ENCODE measurements at regions not wholly inside any gene's neighbourhood (a gene's known extent, or its start where the extent isn't known, plus 50 kb on each side); places are given as distances from the start of the nearest gene placed in this dataset.
"Not testable (repeated sequence)": the region's sequence is repeated elsewhere in the genome, so short reads cannot be mapped to it uniquely, and the experiment has no call there.

GRCh38 chr2:55124682-55125081, 74.4 kb upstream of the RTN4 start:
- not testable (repeated sequence) for DNase-seq

- DNase-seq: no peak
Measured at GRCh38 chr2:55123851-55124269, 73.6 kb upstream of the RTN4 start.

GRCh38 chr2:55120634-55121359, 70.5 kb upstream of the RTN4 start:
- peak; percentile 38 for DNase-seq

GRCh38 chr2:55119711-55120487, 69.6 kb upstream of the RTN4 start:
- peak; percentile 30 for DNase-seq

GRCh38 chr2:55118643-55119083, 68.4 kb upstream of the RTN4 start:
- DNase-seq: peak; percentile 1

GRCh38 chr2:55116966-55117365, 66.7 kb upstream of the RTN4 start:
- DNase-seq: no peak

GRCh38 chr2:55116598-55116964, 66.3 kb upstream of the RTN4 start:
- DNase-seq: no peak

- DNase-seq: no peak
Measured at GRCh38 chr2:55115761-55116597, 65.7 kb upstream of the RTN4 start.

GRCh38 chr2:55114597-55114996, 64.3 kb upstream of the RTN4 start:
- no peak for DNase-seq

GRCh38 chr2:55114082-55114481, 63.8 kb upstream of the RTN4 start:
- DNase-seq: no peak

GRCh38 chr2:55112229-55113031, 62.2 kb upstream of the RTN4 start:
- DNase-seq: no peak

GRCh38 chr2:55111570-55112228, 61.4 kb upstream of the RTN4 start:
- no peak for DNase-seq

GRCh38 chr2:55111230-55111569, 60.9 kb upstream of the RTN4 start:
- DNase-seq: no peak

GRCh38 chr2:55109219-55109891, 59.1 kb upstream of the RTN4 start:
- DNase-seq: no peak

GRCh38 chr2:55108456-55109160, 58.4 kb upstream of the RTN4 start:
- DNase-seq: no peak

- DNase-seq: no peak
Measured at GRCh38 chr2:55107436-55107835, 57.2 kb upstream of the RTN4 start.

GRCh38 chr2:55106148-55106547, 55.9 kb upstream of the RTN4 start:
- DNase-seq: no peak

- no peak for DNase-seq
Measured at GRCh38 chr2:55105456-55105855, 55.2 kb upstream of the RTN4 start.

- DNase-seq: no peak
Measured at GRCh38 chr2:55103046-55103445, 52.8 kb upstream of the RTN4 start.

GRCh38 chr2:55102056-55102812, 52.0 kb upstream of the RTN4 start:
- DNase-seq: no peak
